H1 (cell line): ENCODE measurements at regions not wholly inside any gene's neighbourhood (a gene's known extent, or its start where the extent isn't known, plus 50 kb on each side); places are given as distances from the start of the nearest gene placed in this dataset.

Experiments
- BRCA1 ChIP-seq: IDR thresholded peaks from 2 replicates; pipeline ENCODE4 v1.6.1; 2012; ENCODE audit warnings: low read depth, low read length, improper control_type of control experiment

DNA sequence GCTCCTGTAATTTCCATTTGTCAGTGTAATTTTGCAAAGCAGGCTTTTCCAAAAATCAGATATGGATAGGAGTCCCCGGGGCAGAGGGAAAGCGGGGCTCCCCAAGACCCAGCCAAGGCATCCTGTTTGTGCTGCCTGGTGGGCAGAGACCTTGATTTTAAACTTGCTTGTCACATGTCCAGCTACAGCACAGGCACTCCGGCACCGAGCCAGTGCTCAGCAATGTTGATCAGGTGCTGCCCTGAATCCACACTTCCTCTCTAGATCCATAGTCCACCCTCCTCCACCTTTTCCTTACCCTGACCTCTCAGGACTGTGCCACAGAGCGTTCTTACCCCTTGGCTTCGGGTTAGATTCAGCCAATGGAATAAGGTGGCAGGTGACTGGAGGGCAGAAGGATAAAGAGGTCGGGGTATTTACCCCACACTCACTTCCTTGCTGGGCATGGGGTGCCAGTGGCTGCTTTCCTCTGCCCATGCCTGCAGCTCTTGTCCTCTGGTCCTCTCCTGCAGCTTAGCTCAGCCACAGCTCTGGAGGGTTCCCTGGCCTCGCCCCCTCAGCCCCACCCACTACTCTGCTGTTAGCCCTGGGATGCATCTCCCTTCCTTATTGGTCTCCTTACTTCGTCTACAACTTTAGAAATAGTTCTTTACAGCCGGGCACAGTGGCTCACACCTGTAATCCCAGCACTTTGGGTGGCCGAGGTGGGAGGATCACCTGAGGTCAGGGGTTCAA lies 80.1 kb downstream of the IRF2BPL start (continued):
- TF ChIP-seq BRCA1 = no peak
